Heart right ventricle (tissue), 16 donors: ENCODE measurements at regions not wholly inside any gene's neighbourhood (a gene's known extent, or its start where the extent isn't known, plus 50 kb on each side); places are given as distances from the start of the nearest gene placed in this dataset.

Source experiments
- ATAC-seq, 8 donors: fragments of 200-7000 bp; cut with Tn5 transposase; one replicate each; pipeline ENCODE4 v1.9.1; 2020; ENCODE audit warnings: mild to moderate bottlenecking in 8 of 8, moderate library complexity in 8 of 8, moderate number of reproducible peaks in 1 of 8
- DNase-seq, 2 donors: peaks; one replicate each; pipeline ENCODE4 v3.0.0-alpha.2; 2020
- H3K27ac ChIP-seq, 10 donors: fragments of 200-600 bp; sonication (generic) in 2 of 10; one replicate each; pipeline versions ENCODE4 v1.5.0 to v1.8.0; 2020 to 2022; ENCODE audit warnings: mild to moderate bottlenecking in 3 of 10
- H3K27me3 ChIP-seq, 7 donors: fragments of 200-600 bp; one replicate each; pipeline ENCODE4 v1.8.0; 2021 to 2022; ENCODE audit warnings: mild to moderate bottlenecking in 2 of 7
- H3K36me3 ChIP-seq, 9 donors: fragments of 200-600 bp; sonication (generic) in 1 of 9; one replicate each; pipeline versions ENCODE4 v1.5.0 to v1.8.0; 2020 to 2022; ENCODE audit warnings: mild to moderate bottlenecking in 2 of 9
- H3K4me1 ChIP-seq, 9 donors: fragments of 200-600 bp; sonication (generic) in 1 of 9; one replicate each; pipeline versions ENCODE4 v1.5.0 to v1.8.0; 2020 to 2022; ENCODE audit warnings: mild to moderate bottlenecking in 4 of 9
- H3K4me3 ChIP-seq, 10 donors: fragments of 200-600 bp; sonication (generic) in 2 of 10; one replicate each; pipeline versions ENCODE4 v1.5.0 to v1.8.0; 2020 to 2022; ENCODE audit warnings: mild to moderate bottlenecking in 7 of 10, moderate library complexity in 2 of 10
- H3K9me3 ChIP-seq, 11 donors: fragments of 200-600 bp in 10 of 11; sonication (generic) in 2 of 11; one replicate each; pipeline versions ENCODE4 v1.5.0 to v1.8.0; 2013 to 2022; ENCODE audit warnings: mild to moderate bottlenecking in 2 of 11, control low read depth in 1 of 11, moderate library complexity in 1 of 11
- WGBS, 2 donors: extraction: QIAGEN DNeasy Blood & Tissue Kit; methylation state at CpG; one replicate each; pipeline ENCODE4 v1.1.7; 2013; ENCODE audit warnings: inconsistent platforms in 1 of 2; 5-methylcytosine and 5-hydroxymethylcytosine counted together
- intact Hi-C, 10 donors: fragments of 100-400 bp; cut with DNase I; formaldehyde crosslinking; loops; one replicate each; pipeline versions ENCODE4 v1.11.1 to v1.14.2; 2022
- TF ChIP-seq, protein P1 (sequence below), 9 donors: fragments of 200-600 bp; sonication (generic) in 2 of 9; IDR thresholded peaks; one replicate each; pipeline versions ENCODE4 v1.5.0 to v1.8.0; 2021 to 2022; ENCODE audit warnings: antibody characterized with exemption in 9 of 9, mild to moderate bottlenecking in 5 of 9, moderate library complexity in 1 of 9
- donor health status: Arrhythmogenic right ventricular cardiomyopathy.
- donor health status: ischemic (EF 13 %, LVEDD 7.1; RV severe dilation, severe dysfunction).
- donor health status: healthy with polysubstance abuse.
- donor health status: DM: no; HTN: yes; CAD: no.
- donor health status: DM: no; HTN: no; CAD: no.
- donor health status: ischemic (EF 25% LVEDD 6.9; RV normal size, moderate dysfunction).
- donor health status: ischemic (EF 25% LVEDD 5.7; RV mildly dilated, moderate dysfunction).
- donor health status: healthy.
- donor health status: DM: yes; HTN: yes; CAD: no.
- donor health status: Ischemic cardiomyopathy.
- donor health status: ischemic (EF 35%, LVEDD 5.7; RV mildly dilated, moderate dysfunction).
- donor health status: nonischemic (EF 11% LVEDD 7.7; RV severe dilation, severe dysfunction).
- donor health status: DM: yes; HTN: yes; CAD: no.
- donor health status: PGD.
- donor health status: ischemic (EF 29% LVEDD 5.4; RV normal size, mild dysfunction).
- donor health status: nonischemic (EF 23%, LVEDD 6.1; RV moderate dilation, normal function).

DNA sequence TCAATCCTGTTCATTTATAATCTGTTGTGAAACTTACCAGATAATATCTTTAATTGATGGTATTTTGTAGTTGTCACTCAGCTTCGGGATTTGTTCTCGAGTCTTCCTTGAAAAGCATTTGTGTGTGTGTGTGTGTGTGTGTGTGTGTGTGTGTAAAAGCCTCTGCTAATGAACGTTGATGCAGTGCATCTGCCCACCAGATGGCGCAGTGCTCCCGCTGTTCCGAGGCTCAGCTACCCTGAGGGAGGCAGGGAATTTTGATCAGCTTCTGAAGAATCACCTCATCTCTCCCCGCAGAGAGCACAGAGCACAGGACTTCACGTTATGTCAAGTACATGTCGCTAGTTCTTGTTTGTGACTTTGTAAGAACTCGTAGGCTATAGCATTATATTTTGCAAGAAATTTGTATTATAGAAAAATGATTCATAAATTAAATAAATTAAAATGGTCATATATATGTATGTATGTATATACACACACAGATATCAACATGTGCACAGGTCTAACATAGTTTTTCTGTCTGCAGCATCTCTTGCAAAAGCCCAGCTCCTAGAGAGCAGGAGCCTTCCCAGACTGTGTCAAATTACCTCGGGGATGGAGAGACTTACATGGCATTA, 316.7 kb upstream of the IGFBP7 start:
- no peaks in the 10 kb centered on the region for H3K9me3 ChIP-seq
- WGBS, 2 donors, result 9 to 10% methylated on average over 11 of the region's 11 CpGs
- intact Hi-C loops, result loop anchor here in 8 of 10 donors (5.0 to 10.0 kb wide), 2 partner anchors 262 to 265 kb away; no protein-coding TSS in a partner anchor
- H3K4me1 ChIP-seq, result no peaks in the 10 kb centered on the region
- peaks cover 0 to 33% (median 3%) of the 10 kb centered on the region in 7 donors for H3K27me3 ChIP-seq
- TF ChIP-seq, protein P1, sequence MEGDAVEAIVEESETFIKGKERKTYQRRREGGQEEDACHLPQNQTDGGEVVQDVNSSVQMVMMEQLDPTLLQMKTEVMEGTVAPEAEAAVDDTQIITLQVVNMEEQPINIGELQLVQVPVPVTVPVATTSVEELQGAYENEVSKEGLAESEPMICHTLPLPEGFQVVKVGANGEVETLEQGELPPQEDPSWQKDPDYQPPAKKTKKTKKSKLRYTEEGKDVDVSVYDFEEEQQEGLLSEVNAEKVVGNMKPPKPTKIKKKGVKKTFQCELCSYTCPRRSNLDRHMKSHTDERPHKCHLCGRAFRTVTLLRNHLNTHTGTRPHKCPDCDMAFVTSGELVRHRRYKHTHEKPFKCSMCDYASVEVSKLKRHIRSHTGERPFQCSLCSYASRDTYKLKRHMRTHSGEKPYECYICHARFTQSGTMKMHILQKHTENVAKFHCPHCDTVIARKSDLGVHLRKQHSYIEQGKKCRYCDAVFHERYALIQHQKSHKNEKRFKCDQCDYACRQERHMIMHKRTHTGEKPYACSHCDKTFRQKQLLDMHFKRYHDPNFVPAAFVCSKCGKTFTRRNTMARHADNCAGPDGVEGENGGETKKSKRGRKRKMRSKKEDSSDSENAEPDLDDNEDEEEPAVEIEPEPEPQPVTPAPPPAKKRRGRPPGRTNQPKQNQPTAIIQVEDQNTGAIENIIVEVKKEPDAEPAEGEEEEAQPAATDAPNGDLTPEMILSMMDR (IDR thresholded peaks at IDR 0.05), result peak; percentile 27 to 70 (median 56)
- no peak overlapping the region for H3K4me3 ChIP-seq
- no peaks in the 10 kb centered on the region for H3K36me3 ChIP-seq
- ATAC-seq, result peak in 6 of 8 donors; percentile 61 to 76 (median 70)
- peak; percentile 56 to 69 for DNase-seq
- H3K27ac ChIP-seq, result no peak overlapping the region

DNA sequence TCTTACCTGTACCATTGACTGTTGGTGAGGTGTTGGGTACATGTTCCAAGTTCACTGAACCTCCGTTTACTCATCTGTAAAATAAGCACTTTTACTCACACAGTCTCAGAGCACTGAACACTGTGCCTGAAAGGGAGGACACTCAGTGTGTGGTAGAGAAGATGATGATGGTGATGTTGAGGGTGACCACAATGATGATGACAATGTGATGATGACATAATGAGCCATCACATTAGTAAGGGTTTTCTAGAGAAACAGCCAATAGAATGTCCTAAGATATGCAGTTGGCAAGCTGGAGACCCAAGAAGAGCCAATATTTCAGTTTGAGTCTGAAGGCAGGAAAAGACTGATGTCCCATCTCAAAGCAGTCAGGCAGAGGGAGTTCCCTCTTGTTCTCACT, 315.4 kb upstream of the IGFBP7 start:
- Histone ChIP-seq H3K4me3 (no peak overlapping the region), H3K9me3 (no peaks in the 10 kb centered on the region), H3K36me3 (no peaks in the 10 kb centered on the region), H3K27me3 (peaks cover 0 to 33% (median 3%) of the 10 kb centered on the region in 7 donors), H3K27ac (no peak overlapping the region), H3K4me1 (no peaks in the 10 kb centered on the region)
- ATAC-seq (no peak), DNase-seq (no peak)
- TF ChIP-seq, protein P1 (IDR thresholded peaks at IDR 0.05), result no peak
- 79 to 86% methylated on average over 1 of the region's 1 CpG for WGBS, 2 donors
- intact Hi-C loops, result loop anchor here in 8 of 10 donors (5.0 to 10.0 kb wide), 2 partner anchors 261 to 263 kb away; no protein-coding TSS in a partner anchor

DNA sequence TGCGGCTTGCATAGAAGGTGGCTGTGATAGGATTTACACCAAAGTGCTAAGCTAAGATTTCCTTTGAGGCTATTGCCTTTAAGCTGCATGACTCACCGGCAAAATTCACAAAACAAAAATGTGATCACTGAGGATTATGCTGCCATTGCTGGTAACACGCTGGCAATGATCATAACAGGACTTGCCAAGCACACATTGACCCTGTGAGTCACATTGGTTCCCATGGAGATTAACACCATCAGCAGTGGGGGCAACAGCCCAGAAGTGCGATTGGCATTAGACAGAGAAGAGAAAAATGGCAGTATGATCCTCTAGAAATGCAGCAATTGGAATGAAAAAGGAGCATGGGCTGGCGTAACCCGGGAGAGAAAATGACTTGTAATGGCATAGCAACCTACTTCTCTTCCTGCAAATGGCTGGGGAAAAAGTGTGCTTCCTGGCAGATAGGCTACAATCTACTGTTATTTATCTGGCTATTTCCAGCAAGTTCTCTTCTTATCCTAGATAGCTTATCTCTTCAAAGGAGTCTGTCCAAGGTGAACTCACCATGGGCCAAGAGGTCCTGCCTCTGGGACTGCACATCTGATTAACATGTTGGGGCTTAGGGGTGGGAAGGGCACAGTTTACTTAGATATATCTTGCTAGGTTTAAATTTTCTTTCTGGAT, 314.2 kb upstream of the IGFBP7 start:
- Histone ChIP-seq H3K36me3 (no peaks in the 10 kb centered on the region), H3K27me3 (peaks cover 0 to 21% (median 3%) of the 10 kb centered on the region in 7 donors), H3K9me3 (no peaks in the 10 kb centered on the region), H3K4me1 (no peaks in the 10 kb centered on the region), H3K27ac (no peak overlapping the region), H3K4me3 (no peak overlapping the region)
- 62 to 77% methylated on average over 6 of the region's 6 CpGs for WGBS, 2 donors
- DNase-seq (no peak), ATAC-seq (peak in 2 of 8 donors; percentile 31 to 59)
- TF ChIP-seq, protein P1 (IDR thresholded peaks at IDR 0.05), result no peak
- intact Hi-C loops, result loop anchor here in 7 of 10 donors (10.0 kb wide), 1 partner anchor 260 kb away; no protein-coding TSS in a partner anchor

DNA sequence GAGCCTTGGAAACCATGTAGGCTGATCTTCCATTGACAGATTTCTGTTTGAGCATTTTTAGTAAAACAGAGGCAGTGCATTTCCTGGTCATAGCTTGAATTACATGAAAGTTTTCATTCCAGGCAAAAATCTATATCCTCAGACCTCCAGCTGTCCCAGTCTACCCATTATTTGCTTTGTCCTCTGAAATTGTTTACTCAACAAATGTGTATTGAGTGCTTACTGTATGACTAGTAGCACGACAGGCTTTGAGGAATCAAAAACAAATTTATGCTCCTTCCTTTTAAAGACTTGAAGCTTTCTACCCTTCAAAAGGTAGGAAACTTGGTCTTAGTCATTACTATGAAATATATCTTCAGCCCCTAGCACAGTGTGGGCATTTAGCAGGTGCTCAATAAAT, 307.9 kb upstream of the IGFBP7 start:
- TF ChIP-seq, protein P1 (IDR thresholded peaks at IDR 0.05), result no peak
- Histone ChIP-seq H3K27ac (no peak overlapping the region), H3K4me1 (no peaks in the 10 kb centered on the region), H3K27me3 (peaks cover 0 to 17% (median 0%) of the 10 kb centered on the region in 7 donors), H3K36me3 (no peaks in the 10 kb centered on the region), H3K9me3 (no peaks in the 10 kb centered on the region), H3K4me3 (no peak overlapping the region)
- no peak for ATAC-seq
- no peak for DNase-seq
- intact Hi-C loops, result no loop called here
- WGBS, 2 donors, result 40 to 80% methylated on average over 1 of the region's 1 CpG
